ENCODE measurements at regions not wholly inside any gene's neighbourhood (a gene's known extent, or its start where the extent isn't known, plus 50 kb on each side); places are given as distances from the start of the nearest gene placed in this dataset.

DNA sequence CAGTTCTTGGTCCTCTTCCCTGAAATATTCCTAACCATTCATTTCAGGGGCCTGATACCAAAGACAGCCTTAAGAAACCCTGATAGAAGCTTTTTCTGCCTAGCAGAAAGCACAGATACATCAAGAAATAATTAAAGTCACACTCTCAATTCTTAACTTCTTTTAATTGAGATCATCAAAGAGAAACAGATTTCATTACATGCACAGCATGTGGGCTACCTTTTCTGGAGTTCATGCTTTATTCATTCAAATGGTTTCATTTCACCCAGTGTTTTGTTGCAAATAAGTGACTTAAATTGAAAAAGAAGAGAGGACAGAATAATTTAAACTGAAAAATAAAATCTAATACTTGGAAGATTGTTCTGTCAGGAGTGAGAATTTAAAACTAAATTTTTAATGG, 192.6 kb upstream of the GGTLC1 start:
- no peak for TF ChIP-seq POLR2A (IDR thresholded peaks at IDR 0.05)
- TF ChIP-seq, protein P1, sequence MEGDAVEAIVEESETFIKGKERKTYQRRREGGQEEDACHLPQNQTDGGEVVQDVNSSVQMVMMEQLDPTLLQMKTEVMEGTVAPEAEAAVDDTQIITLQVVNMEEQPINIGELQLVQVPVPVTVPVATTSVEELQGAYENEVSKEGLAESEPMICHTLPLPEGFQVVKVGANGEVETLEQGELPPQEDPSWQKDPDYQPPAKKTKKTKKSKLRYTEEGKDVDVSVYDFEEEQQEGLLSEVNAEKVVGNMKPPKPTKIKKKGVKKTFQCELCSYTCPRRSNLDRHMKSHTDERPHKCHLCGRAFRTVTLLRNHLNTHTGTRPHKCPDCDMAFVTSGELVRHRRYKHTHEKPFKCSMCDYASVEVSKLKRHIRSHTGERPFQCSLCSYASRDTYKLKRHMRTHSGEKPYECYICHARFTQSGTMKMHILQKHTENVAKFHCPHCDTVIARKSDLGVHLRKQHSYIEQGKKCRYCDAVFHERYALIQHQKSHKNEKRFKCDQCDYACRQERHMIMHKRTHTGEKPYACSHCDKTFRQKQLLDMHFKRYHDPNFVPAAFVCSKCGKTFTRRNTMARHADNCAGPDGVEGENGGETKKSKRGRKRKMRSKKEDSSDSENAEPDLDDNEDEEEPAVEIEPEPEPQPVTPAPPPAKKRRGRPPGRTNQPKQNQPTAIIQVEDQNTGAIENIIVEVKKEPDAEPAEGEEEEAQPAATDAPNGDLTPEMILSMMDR (IDR thresholded peaks at IDR 0.05), result no peak

Measured in heart left ventricle (tissue), 13 donors.